ENCODE measurements at regions not wholly inside any gene's neighbourhood (a gene's known extent, or its start where the extent isn't known, plus 50 kb on each side); places are given as distances from the start of the nearest gene placed in this dataset.

DNA sequence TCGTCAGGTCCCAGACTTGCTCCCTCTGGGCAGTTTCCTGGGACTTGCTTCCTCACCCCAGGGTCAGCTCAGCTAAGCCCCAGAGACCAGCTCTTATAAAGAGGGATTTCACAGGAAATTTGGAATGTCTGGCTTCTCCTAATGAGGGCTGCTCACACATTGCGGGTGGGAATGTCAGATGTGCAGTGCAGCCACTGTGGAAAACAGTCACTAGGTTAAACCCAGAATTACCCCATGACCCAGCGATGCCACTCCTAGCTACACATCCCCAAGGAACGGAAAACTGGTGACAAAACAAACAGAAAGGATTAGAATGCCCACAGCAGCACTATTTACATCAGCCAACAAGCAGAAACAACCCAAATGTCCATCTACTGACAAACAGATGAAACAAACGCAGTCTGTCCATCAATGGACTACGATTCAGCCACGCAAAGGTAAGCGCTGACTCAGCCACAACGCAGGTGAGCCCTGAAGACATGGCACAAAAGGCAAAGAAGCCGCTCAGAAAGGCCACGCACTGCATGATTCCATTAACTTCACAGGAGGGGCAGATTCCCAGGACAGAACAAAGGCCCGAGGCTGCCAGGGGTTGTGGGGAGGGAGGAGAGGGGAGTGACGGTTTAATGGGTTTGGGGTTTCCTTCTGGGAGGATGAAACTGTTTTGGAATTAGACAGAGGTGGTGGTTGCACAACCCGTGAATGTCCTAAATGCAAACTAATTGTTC lies 63.0 kb downstream of the NCOR2 start:
- DNase-seq: no peak

DNA sequence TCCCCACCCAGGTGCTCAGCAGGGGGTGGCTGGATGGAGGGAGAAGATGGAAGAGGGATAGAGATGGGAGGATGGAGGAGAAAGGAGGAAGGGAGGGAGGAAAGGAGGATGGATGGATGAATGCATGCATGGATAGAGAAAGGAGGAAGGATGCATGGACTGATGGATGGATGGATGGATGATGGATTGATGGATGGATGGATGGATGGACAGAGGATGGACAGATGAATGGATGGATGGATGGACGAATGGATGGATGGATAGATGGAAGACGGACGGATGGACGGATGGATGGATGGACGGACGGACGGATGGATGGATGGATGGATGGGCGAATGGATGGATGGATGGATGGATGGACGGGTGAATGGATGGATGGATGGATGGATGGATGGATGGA lies 64.1 kb downstream of the NCOR2 start:
- DNase-seq: no peak

DNA sequence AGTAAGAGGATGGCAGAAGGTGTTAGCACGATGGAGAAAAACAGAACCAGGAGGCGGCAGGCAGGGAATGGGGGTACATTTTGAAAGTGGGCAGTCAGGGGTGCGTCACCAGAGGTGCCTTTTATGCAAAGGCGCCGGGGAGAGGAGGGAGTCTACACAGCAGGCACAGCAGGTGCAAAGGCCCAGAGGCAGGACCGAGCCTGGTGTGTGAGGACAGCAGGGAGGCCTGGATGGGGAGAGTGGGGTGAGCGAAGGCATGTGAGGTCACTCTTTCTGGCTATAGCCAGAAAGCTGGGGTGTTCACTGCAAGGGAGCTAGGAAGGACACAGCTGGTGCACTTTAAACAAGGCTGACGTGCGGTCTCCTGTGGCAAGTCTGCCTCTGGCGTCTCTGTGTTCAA lies 65.0 kb downstream of the NCOR2 start:
- DNase-seq: no peak

DNA sequence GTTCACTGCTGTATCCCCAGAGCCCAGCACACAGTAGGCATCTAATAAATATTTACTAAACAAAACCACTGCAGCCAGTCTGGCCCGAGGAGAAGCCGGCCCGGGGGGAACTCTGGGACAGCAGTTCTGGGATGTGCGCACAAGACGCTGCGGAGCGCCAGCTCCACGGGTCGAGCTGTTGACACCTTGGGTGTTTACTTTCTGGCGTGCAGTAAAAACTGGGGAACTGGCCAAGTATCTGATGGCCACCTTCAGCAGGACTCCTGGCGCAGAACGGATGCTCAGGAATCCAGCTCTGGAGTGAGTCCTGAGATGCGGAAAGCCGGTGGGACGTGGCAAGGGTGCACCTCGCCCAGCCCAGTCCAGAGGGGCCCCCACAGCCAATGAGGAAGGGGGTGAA lies 65.6 kb downstream of the NCOR2 start:
- DNase-seq: no peak

- no peak for DNase-seq
These were observed 66.3 kb downstream of the NCOR2 start for GRCh38 chr12:124501112-124501561.

DNA sequence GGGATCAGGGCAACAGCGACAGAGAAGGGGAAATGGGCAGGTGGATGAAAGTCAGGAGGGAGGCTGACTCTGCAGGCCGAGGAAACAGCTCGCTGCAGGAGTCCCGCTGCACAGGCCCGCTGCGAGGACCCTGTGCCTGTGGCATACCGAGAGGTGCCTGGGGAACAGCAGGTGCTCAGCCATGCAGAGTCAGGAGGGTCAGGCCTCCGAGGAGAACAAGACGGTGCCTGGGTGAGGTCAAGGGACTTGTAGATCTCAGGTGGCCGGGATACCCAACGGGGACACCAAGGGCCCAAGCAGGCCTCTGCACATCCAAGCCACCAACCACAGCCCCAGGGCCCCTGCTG lies 67.5 kb downstream of the NCOR2 start:
- DNase-seq: no peak

DNA sequence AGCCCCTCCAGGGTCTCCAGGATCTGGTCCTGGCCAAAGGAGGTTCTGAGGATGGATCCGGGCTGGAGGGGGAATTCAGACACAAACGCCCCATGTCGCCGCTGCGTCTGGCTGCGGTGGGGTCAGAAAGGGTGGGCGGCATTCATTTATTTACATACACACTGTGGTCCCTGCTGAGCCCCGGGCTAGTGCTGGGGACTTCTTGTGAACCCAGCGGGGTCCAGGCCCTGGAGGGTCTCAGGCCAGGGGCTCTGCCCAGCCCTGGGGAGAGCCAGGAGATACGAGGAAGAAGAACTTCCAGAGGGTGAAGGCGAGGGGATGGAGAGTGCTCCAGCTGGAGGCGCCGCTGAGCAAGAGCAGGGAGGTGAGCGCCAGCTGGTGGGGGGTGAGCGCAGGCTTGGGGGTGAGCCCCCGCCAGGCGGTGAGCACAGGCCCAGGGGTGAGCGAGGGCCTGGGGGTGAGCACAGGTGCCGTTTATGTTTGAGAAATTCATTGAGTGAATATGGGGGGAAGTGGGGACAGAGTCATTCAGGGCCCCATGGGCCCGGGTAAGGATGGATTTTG lies 68.1 kb downstream of the NCOR2 start:
- no peak for DNase-seq

GRCh38 chr12:124498275-124499189 lies 68.9 kb downstream of the NCOR2 start:
- peak; percentile 80 for DNase-seq

GRCh38 chr12:124497658-124498057 lies 69.8 kb downstream of the NCOR2 start:
- peak; percentile 82 for DNase-seq

DNA sequence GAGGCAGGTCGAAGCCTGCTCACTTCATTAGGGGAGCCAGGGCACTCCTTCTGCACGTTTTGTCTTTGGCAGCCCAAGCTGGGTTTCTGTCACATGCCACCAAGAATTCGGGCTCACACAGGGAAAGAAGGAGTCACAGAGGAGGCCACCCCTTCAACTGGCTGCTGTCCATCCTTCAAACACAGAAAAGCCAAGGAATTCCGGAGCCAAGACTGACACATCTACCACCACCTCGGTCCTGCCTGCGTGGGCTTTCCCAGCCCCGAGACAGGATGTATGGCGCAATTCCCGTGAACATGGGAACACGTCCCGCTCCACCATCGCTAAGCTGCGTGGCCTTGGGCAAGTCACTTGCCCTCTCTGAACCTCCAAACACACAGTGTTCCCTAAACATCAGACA lies 70.4 kb downstream of the NCOR2 start:
- peak; percentile 54 for DNase-seq

- DNase-seq: no peak
These were observed 70.8 kb downstream of the NCOR2 start for GRCh38 chr12:124496584-124496983.

DNA sequence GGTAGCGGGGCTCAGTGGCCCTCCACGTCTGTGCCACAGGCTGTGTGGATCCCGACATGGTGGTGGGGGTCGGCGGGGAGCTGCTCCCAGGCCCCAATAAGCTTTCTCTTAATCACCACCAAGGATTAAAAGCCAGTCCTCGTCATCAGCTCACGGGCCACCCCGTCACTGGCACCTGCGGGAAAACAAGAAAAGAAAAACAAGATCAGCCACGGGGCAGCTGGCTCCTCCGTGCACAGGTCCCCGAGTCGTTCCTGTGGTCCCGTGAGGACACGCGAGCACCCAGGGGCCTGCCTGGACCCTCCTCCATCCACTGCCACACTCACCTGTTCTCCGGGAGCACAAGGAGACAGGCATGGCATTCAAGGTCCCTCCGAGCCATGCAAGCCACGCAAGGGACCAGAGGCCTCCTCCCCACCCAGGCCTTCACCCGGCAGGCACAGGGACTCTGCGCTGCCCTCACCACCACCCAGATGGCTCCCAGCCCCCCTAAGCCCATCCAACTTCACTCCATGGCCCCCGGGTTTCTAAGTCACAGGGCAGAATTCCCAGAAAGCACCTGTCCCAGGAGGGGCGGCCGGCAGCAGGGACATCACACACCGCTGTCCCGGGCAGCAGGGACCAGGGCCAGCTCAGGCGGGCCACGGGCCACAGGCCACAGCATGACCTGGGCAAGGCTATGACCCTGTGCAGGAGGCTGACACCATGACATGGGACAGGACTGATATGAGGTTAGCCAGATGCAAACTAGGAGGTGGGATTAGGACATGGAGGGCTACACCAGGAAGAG lies 72.0 kb downstream of the NCOR2 start:
- no peak for DNase-seq

DNA sequence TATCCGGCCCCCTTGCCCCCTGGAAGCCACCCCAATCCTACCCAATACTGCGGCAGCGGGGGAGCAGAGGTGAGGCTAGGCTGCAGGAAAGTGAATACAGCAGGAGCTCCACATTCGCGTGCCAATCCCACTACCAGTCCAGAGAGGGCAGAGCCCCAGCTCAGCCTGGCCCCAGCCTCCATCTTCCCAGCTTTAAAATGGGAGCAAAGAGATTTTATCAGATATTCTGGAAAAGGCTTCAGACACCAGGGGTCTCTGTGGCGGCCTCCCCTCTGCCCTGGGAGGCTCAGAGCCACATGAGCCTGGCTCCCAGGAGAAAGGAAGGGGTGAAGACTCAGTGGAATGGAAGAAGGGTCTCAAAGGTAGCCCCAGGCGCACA lies 72.7 kb downstream of the NCOR2 start:
- no peak for DNase-seq

DNA sequence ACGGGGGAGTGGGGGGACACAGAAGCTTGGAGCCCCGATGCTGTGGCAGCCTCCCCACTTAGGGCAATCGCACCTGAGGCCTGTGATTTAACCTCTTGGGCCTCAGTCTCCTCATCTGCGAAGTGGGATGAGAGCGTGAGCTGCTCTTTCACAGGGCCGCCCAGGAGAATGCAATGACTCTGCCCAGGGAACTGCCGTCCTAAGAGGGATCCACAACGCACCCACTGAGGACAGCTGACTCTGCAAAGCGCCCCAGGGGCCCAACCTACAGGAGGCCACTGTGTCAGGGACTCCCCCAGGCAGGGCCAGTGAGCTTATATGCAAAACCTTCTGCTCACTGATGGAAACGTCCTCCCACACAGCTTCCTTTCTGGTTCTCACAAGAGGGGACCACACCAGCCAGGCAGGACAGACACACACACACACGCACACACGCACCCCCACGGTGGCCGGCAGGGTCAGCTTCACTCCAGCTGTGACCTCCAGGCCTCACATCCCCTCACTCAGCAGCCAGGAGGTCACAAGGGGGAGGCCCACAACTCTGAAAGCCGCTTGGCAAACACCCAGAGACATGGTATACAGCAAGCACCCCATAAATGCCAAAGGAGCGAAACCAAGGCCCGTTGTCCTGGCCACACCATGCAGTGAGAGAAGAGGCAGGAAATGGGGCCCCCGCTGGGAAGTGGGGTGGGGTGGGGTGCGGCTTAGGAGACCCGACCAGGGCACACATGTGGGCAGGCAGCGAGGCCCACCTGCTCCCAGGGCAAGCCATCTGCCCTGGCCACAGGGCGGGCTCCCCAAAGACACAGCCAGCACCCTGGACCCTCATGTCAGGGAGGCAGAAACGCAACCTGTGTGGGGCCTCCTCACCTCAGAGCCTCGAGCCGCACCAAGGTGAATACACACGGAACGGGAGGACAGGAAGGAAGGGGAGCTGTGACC lies 73.3 kb downstream of the NCOR2 start:
- DNase-seq: no peak

DNA sequence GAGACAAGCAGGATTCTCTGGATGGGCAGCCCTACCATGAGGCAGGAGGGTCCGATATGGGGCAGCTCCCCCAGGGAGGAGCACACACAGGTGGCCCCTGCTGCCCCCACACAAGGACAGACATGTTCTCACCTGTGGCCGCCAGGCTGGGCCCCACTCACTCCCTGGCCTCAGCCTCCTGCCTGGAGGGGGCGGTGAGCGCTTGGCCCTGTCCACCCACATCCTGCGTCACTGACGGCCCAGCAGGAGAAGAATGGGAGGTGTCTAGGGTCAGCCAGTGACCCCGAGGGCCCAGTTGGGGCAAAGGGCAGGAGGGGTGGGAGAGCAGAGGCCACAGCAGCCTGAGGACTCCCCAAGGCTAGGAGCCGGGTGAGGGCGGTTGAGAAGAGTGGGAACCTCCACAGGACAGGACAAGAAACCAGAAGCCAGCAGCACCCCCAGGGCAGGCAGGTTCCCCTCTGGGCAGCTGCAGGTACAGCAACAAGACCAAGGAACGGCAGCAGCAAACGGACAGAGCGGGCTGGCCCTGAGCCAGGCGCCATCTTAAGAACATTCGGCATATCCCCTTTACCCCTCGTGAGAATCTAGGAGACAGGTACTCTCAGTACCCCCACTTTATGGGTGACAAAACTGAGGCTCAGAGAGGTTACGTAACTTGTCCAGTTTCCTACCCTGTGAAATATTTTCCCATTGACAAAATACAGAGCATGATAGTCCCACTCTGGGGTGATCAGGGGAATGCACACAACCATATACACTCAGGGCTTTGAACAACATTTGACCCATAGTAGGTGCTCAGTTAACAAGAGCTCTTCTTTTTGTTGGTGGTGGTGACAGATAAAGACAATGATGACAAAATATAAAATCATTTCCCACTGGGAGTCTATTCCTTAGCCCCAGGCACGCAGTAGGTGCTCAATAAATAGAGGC lies 74.3 kb downstream of the NCOR2 start:
- DNase-seq: no peak

- no peak for DNase-seq
These were observed 75.5 kb downstream of the NCOR2 start for GRCh38 chr12:124491856-124492420.

- no peak for DNase-seq
These were observed 76.1 kb downstream of the NCOR2 start for GRCh38 chr12:124491310-124491709.

DNA sequence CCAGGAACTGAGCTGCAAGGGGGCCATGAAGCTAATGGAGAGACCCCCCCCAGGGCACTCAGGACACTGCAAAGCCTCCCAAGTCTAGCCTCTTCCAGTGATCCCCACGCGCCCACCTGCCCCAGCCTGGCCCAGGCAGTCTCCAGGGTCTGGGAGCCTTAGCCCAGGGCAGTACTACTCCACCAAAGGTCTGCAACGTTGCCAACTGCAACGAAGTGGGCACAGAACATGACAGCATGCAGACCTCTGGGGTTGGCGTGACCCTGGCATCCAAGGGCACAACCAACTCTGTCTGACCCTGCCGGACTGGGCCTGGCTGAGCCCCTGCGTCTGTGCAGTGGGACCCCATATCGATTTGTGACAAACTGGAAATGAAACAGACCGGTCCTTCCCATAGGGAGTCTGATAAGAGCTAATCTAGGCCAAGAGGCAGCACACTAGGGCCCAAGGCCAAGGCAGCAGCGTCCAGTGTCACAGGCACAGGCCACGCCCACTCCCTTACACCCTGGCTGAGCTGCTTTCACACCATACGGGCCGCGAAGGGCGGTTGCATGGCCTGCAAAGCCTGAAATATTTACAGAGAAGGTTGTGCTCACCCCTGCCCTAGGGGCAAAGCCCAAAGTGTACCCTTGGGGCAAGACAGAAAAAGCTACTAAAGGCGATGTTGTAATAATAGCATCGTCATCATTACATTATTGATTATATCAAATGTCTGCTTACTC lies 76.7 kb downstream of the NCOR2 start:
- no peak for DNase-seq

GRCh38 chr12:124489915-124490583 lies 77.4 kb downstream of the NCOR2 start:
- no peak for DNase-seq

All from fibroblast of skin of abdomen (primary cell).